ENCODE measurements at regions not wholly inside any gene's neighbourhood (a gene's known extent, or its start where the extent isn't known, plus 50 kb on each side); places are given as distances from the start of the nearest gene placed in this dataset.

GRCh38 chr1:57860931-57861565, 437.2 kb upstream of the DAB1 start:
- Histone ChIP-seq H3K4me3 (no peak overlapping the region), H3K27ac (no peak overlapping the region), H3K4me1 (replicated peaks in 1 of 2) (peaks cover 6 to 12% of the 10 kb centered on the region in 2 donors)
- whole genome bisulfite sequencing, 10 experiments = 8 to 97% (median 84%) methylated on average over 1 to 5 of the region's 5 CpGs
- in situ Hi-C loops (cut with MboI; ENCODE audit: low pct_unique_long_range_greater_than_20kb in 2 of 9, low sequenced_read_pairs in 9 of 9, unreplicated experiment in 9 of 9) = no loop called here
- ATAC-seq (replicated peaks in 6 of 8) = peak in 1 of 8 experiments; percentile 18

GRCh38 chr1:57860325-57860724, 436.5 kb upstream of the DAB1 start:
- ATAC-seq (replicated peaks in 6 of 8) = peak in 2 of 8 experiments; percentile 32 to 79
- WGBS, 10 experiments = 20 to 89% (median 68%) methylated on average over 1 to 3 of the region's 3 CpGs; no CpG with 5 or more reads in 1 of the 10 experiments
- in situ Hi-C loops (cut with MboI; ENCODE audit: low pct_unique_long_range_greater_than_20kb in 2 of 9, low sequenced_read_pairs in 9 of 9, unreplicated experiment in 9 of 9) = no loop called here
- Histone ChIP-seq H3K4me1 (replicated peaks in 1 of 2) (peaks cover 6 to 12% of the 10 kb centered on the region in 2 donors), H3K4me3 (no peak overlapping the region), H3K27ac (no peak overlapping the region)

GRCh38 chr1:57858740-57859139, 434.9 kb upstream of the DAB1 start:
- WGBS, 10 experiments = 25 to 53% (median 42%) methylated on average over 2 to 4 of the region's 4 CpGs; no CpG with 5 or more reads in 4 of the 10 experiments
- H3K4me3 ChIP-seq = no peak overlapping the region
- in situ Hi-C loops (cut with MboI; ENCODE audit: low pct_unique_long_range_greater_than_20kb in 2 of 9, low sequenced_read_pairs in 9 of 9, unreplicated experiment in 9 of 9) = no loop called here
- peaks cover 0 to 16% of the 10 kb centered on the region in 2 donors for H3K4me1 ChIP-seq (replicated peaks in 1 of 2)
- no peak overlapping the region for H3K27ac ChIP-seq
- ATAC-seq (replicated peaks in 6 of 8) = no peak

- no peak for ATAC-seq (replicated peaks in 6 of 8)
- in situ Hi-C loops (cut with MboI; ENCODE audit: low pct_unique_long_range_greater_than_20kb in 2 of 9, low sequenced_read_pairs in 9 of 9, unreplicated experiment in 9 of 9) = no loop called here
Observed at GRCh38 chr1:57857809-57858208, 433.9 kb upstream of the DAB1 start.

GRCh38 chr1:57854436-57854835, 430.6 kb upstream of the DAB1 start:
- H3K4me3 ChIP-seq = no peak overlapping the region
- WGBS, 10 experiments = 0 to 100% (median 86%) methylated on average over 1 to 3 of the region's 3 CpGs; no CpG with 5 or more reads in 1 of the 10 experiments
- H3K27ac ChIP-seq = no peak overlapping the region
- ATAC-seq (replicated peaks in 6 of 8) = peak in 1 of 8 experiments; percentile 16
- in situ Hi-C loops (cut with MboI; ENCODE audit: low pct_unique_long_range_greater_than_20kb in 2 of 9, low sequenced_read_pairs in 9 of 9, unreplicated experiment in 9 of 9) = no loop called here
- H3K4me1 ChIP-seq (replicated peaks in 1 of 2) = peaks cover 3 to 10% of the 10 kb centered on the region in 2 donors

More at GRCh38 chr1:57857809-57858208, 433.9 kb upstream of the DAB1 start:
- 0 to 100% (median 75%) methylated on average over 1 of the region's 1 CpG; no CpG with 5 or more reads in 2 of the 10 experiments for WGBS, 10 experiments
- no peak overlapping the region for H3K27ac ChIP-seq
- no peak overlapping the region for H3K4me3 ChIP-seq
- peaks cover 0 to 16% of the 10 kb centered on the region in 2 donors for H3K4me1 ChIP-seq (replicated peaks in 1 of 2)

GRCh38 chr1:57850176-57850940, 426.5 kb upstream of the DAB1 start:
- no peak overlapping the region for H3K27ac ChIP-seq
- in situ Hi-C loops (cut with MboI; ENCODE audit: low pct_unique_long_range_greater_than_20kb in 2 of 9, low sequenced_read_pairs in 9 of 9, unreplicated experiment in 9 of 9) = no loop called here
- no peak overlapping the region for H3K4me3 ChIP-seq
- peaks cover 7 to 13% of the 10 kb centered on the region in 2 donors for H3K4me1 ChIP-seq (replicated peaks in 1 of 2)
- no peak for ATAC-seq (replicated peaks in 6 of 8)
- WGBS, 10 experiments = 74 to 100% (median 91%) methylated on average over 3 to 8 of the region's 8 CpGs

GRCh38 chr1:57848406-57848805, 424.5 kb upstream of the DAB1 start:
- peaks cover 3 to 7% of the 10 kb centered on the region in 2 donors for H3K4me1 ChIP-seq (replicated peaks in 1 of 2)
- H3K4me3 ChIP-seq = no peak overlapping the region
- in situ Hi-C loops (cut with MboI; ENCODE audit: low pct_unique_long_range_greater_than_20kb in 2 of 9, low sequenced_read_pairs in 9 of 9, unreplicated experiment in 9 of 9) = no loop called here
- ATAC-seq (replicated peaks in 6 of 8) = no peak
- H3K27ac ChIP-seq = no peak overlapping the region

GRCh38 chr1:57845041-57845440, 421.2 kb upstream of the DAB1 start:
- 40 to 92% (median 86%) methylated on average over 1 of the region's 1 CpG; no CpG with 5 or more reads in 5 of the 10 experiments for whole genome bisulfite sequencing, 10 experiments
- Histone ChIP-seq H3K4me3 (no peak overlapping the region), H3K27ac (no peak overlapping the region), H3K4me1 (replicated peaks in 1 of 2) (peaks cover 4 to 7% of the 10 kb centered on the region in 2 donors)
- in situ Hi-C loops (cut with MboI; ENCODE audit: low pct_unique_long_range_greater_than_20kb in 2 of 9, low sequenced_read_pairs in 9 of 9, unreplicated experiment in 9 of 9) = no loop called here
- no peak for ATAC-seq (replicated peaks in 6 of 8)

- no peak overlapping the region for H3K27ac ChIP-seq
- H3K4me1 ChIP-seq (replicated peaks in 1 of 2) = peaks cover 9 to 13% of the 10 kb centered on the region in 2 donors
- no peak for ATAC-seq (replicated peaks in 6 of 8)
- no peak overlapping the region for H3K4me3 ChIP-seq
- in situ Hi-C loops (cut with MboI; ENCODE audit: low pct_unique_long_range_greater_than_20kb in 2 of 9, low sequenced_read_pairs in 9 of 9, unreplicated experiment in 9 of 9) = no loop called here
- WGBS, 10 experiments = 13 to 100% (median 100%) methylated on average over 1 to 3 of the region's 3 CpGs; no CpG with 5 or more reads in 2 of the 10 experiments
Observed at GRCh38 chr1:57844382-57844980, 420.6 kb upstream of the DAB1 start.

GRCh38 chr1:57843760-57844159, 419.9 kb upstream of the DAB1 start:
- H3K27ac ChIP-seq = no peak overlapping the region
- in situ Hi-C loops (cut with MboI; ENCODE audit: low pct_unique_long_range_greater_than_20kb in 2 of 9, low sequenced_read_pairs in 9 of 9, unreplicated experiment in 9 of 9) = no loop called here
- H3K4me3 ChIP-seq = no peak overlapping the region
- ATAC-seq (replicated peaks in 6 of 8) = no peak
- H3K4me1 ChIP-seq (replicated peaks in 1 of 2) = peaks cover 16 to 20% of the 10 kb centered on the region in 2 donors

- 0 to 73% (median 42%) methylated on average over 1 of the region's 1 CpG; no CpG with 5 or more reads in 2 of the 10 experiments for WGBS, 10 experiments
- Histone ChIP-seq H3K27ac (peak overlapping the region; percentile 2 to 35), H3K4me1 (replicated peaks in 1 of 2) (peaks cover 14 to 17% of the 10 kb centered on the region in 2 donors), H3K4me3 (no peak overlapping the region)
- in situ Hi-C loops (cut with MboI; ENCODE audit: low pct_unique_long_range_greater_than_20kb in 2 of 9, low sequenced_read_pairs in 9 of 9, unreplicated experiment in 9 of 9) = no loop called here
- peak in 6 of 8 experiments; percentile 96 to 99 (median 98) for ATAC-seq (replicated peaks in 6 of 8)
Observed at GRCh38 chr1:57839526-57839925, 415.7 kb upstream of the DAB1 start.

GRCh38 chr1:57839067-57839466, 415.2 kb upstream of the DAB1 start:
- H3K27ac ChIP-seq = peak overlapping the region in 1 of 2 donors; percentile 9
- in situ Hi-C loops (cut with MboI; ENCODE audit: low pct_unique_long_range_greater_than_20kb in 2 of 9, low sequenced_read_pairs in 9 of 9, unreplicated experiment in 9 of 9) = no loop called here
- peaks cover 14 to 17% of the 10 kb centered on the region in 2 donors for H3K4me1 ChIP-seq (replicated peaks in 1 of 2)
- 29 to 100% (median 100%) methylated on average over 1 of the region's 1 CpG; no CpG with 5 or more reads in 3 of the 10 experiments for WGBS, 10 experiments
- peak in 6 of 8 experiments; percentile 40 to 50 (median 43) for ATAC-seq (replicated peaks in 6 of 8)
- no peak overlapping the region for H3K4me3 ChIP-seq

GRCh38 chr1:57835620-57836019, 411.8 kb upstream of the DAB1 start:
- Histone ChIP-seq H3K27ac (no peak overlapping the region), H3K4me1 (replicated peaks in 1 of 2) (peaks cover 21 to 31% of the 10 kb centered on the region in 2 donors), H3K4me3 (no peak overlapping the region)
- WGBS, 10 experiments = 0 to 54% (median 20%) methylated on average over 1 to 5 of the region's 5 CpGs; no CpG with 5 or more reads in 1 of the 10 experiments
- in situ Hi-C loops (cut with MboI; ENCODE audit: low pct_unique_long_range_greater_than_20kb in 2 of 9, low sequenced_read_pairs in 9 of 9, unreplicated experiment in 9 of 9) = no loop called here
- ATAC-seq (replicated peaks in 6 of 8) = peak in 3 of 8 experiments; percentile 18 to 20 (median 20)

All from motor neuron (in vitro differentiated cells).